GM18858 (cell line): ENCODE measurements at regions not wholly inside any gene's neighbourhood (a gene's known extent, or its start where the extent isn't known, plus 50 kb on each side); places are given as distances from the start of the nearest gene placed in this dataset.
"Not testable (repeated sequence)": the region's sequence is repeated elsewhere in the genome, so short reads cannot be mapped to it uniquely, and the experiment has no call there.

Source experiments
- ATAC-seq: cut with Tn5 transposase; IDR thresholded peaks from one replicate; pipeline ENCODE4 v1.9.1; 2021; ENCODE audit not compliant: unreplicated experiment

DNA sequence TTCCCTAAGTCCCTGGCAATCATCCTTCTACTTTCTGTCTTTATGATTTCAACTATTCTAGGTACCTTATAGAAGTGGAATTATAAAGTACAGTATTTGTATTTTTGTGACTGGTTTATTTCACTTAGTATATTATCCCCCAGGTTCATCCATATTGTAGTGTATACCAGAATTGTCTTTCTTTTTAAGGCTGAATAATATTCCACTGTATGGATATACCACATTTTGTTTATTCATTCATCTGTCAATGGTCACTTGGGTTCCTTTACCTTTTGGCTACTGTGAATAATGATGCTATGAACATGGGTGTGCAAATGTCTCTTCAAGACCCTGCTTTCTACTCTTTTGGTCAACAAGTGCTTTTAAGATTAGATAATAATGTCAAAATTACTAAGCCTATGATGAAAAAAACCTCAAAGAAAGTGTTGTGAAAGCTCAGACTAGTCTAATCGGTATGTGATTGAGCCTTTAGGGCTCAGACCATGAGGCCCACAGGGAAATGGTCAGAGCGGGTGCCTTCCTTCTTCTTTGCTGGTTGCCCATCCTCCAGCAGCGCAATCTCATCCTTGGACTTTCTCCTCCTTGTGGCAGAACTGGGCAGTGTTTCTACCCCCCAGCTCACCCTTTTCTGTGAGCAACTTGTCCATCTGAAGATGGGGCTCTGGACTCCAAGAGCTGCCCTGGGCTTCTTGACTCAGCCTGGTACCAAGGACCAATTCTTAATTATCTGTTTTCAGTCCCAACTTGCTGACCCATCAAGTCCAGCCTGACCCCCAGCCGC lies 105.4 kb downstream of the TTC8 start:
- no peak for ATAC-seq

DNA sequence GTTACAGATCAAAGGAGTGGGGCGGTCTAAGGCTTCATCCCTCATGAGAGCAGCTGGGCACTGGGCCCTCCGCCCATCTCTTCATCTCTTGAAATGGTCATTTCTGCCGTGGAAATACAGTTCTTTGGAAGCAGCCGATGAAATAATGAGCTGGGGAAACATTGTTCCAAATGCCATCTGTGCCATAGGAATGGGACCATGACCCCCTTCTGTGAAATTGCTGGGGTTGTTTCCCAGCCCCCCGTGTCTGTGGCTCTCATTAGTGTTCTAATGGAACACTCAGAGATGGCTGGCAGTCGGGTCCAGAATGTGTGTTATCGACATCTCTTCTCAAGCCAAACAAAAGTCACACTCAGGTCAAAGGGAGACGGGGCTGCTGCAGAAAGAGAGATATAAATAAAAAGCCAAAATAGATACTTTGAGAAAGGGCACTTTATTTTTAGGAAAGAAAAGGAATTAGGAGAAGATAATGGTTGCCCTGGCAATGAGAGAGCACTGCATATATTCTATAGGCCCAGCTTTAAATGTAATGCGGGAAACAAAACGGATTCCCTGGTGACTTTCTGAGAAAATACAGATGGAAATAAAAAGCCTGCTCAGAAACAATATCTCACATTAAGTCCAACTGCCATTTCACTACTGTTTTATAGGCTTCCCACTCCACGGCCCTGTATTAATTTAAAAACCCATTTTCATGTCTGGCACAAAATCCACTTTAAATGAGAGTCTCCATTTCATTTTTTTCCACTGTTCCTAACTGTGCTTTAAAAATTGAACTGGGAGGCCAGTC lies 107.1 kb downstream of the TTC8 start:
- ATAC-seq = no peak

DNA sequence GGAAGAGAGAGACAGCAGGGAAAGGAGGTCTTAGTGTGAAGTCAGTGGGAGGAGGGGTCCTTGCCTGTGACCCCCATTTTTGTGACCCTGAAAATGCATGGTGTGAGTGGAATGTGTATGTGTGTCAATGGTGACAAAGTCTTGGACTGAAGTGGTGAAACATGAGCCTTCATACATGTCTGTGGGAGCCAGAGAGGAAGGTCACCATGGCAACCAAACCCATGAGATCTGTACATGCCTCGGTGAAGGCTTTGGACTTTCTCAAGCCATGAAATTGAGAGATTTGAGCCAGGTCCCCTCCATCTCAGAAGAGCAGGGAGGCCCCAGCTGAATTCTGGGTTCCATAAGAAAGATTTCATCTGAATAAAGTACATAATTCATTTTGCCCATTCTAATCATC lies 108.7 kb downstream of the TTC8 start:
- no peak for ATAC-seq

DNA sequence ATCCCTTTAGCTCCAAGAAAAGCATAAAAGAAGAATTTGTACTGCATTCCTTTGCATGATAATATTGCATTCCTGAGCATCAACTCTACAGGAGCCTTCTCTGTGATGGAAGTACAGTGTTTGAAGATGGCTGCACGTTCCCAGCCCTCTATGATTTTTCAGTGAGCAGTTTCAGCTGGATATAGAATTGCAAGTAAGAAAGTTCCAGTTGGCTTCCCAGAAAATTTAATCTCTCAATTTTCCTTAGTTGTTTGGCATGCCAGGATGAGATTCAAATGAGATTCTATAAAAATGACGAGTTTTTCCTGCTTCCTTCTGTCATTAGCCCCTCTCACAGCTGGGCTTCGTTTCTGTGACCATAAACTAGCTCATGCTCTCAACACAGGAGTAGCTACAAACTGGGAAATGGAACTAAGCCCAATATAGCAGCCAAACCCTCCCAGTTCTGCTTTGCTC lies 109.9 kb downstream of the TTC8 start:
- no peak for ATAC-seq

DNA sequence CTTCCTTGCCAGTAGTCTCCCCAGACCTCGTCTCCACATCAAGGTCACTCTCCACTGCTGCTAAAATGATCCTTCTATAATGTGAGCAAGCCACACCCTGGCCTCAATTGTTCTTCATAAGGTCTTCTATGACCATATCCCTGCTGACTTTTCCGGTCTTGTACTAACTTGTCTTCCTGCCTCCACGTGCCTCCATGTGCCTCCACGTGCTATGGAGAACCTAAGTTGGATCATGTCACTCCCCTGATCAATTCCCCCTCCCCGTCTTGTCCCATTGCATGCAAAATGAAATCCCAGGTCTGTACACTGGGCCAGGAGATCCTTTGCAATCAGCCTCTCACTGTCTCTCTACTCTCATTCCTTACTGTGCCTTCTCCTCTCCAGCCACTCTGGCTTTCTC lies 110.6 kb downstream of the TTC8 start:
- no peak for ATAC-seq

DNA sequence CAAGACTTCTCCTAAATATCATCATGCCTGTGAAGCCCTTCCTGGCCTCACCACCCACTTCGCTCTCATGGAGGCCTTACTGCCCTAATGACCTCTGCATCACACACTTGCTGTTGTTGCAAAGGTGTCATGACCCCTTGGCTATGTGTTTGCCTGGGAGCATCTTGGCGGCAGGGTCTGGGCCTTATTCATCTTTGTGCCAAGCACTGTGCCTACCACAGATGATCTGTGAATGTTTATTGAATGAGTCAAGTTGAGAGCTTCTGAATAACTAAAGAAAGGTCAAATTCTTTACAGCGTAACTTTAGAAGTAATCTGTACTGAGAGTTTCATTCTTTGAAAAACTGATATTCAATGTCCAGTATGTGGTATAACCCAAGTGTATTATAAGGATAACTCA lies 113.3 kb downstream of the TTC8 start:
- ATAC-seq = no peak

DNA sequence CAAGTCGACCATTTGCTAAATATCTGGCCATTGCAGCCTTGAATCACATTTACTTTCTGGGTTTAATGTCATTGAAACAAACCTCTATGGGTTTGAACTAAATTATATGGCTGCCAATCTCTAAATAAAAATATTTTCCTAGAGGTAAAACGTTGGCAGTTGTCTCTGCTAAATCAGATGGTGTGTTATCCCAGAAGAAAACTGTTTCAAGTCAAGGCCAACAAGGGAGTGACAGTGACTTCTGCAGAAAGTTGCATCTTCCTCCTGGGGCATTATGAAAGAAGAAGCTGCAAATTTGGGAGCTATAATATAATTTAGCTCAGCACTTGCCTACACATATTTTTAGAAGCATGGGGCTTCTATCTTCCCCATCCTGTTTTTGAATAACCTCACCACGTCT lies 116.2 kb downstream of the TTC8 start:
- no peak for ATAC-seq

DNA sequence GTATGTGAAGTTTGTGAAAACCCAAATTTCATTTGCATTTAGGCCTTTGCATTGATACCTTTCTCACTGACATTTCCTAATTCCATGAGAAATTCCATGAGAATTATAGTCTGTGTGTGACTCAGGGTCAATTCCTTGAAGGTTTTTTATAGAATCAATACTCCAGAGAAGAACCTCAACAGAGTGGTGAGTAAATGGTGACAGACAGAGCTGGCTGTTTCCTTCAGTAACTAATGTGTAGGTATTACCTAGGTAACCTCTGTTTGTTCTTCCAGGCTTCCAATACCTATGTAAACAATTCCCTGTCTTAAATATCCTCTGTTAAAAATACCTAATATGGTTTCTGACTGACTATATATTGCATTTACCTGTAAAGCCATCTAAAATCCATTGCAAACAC lies 117.0 kb downstream of the TTC8 start:
- no peak for ATAC-seq

DNA sequence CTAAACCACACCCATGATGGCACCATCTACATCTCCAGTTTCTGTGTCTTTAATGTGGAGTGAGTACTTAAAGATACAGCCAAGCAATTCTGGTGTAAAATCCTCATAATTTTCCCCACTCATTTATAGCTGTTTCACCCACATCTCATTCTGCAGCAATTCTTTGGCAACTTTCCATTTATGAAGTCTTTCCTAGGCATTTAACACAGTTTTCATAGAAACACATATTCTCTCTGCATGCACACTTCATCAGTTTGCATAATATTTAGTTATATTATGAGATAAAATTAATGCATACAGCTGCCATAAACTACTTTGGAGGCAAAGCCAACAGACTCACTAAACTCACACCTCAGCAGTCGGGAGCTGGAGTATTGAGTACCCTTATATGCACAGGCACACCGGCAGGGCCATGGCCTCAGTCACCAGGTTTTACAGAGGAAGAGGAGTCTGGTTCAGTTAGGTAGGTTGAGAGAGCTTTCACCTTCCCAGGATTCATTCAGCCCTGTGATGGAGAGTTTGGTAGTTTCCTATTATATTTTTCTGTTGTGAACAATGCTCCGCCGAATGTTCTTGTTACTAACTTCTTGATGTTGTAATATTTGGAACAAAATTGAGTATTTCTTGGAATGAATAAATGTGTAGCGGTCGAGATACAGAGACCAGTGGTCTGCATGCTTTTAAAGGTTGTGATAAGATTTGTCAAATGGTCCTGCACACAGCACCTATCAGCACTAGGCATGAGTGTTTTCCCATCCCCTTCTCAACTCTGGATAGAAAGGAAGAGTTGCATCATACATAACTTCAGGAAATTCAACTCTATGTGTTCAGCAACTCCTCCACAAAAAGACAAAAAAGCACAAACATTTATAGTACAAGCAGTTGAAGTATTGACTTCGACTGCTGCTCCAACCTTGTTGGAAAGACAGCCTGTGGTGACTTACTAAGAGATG lies 123.5 kb downstream of the TTC8 start:
- ATAC-seq = no peak

DNA sequence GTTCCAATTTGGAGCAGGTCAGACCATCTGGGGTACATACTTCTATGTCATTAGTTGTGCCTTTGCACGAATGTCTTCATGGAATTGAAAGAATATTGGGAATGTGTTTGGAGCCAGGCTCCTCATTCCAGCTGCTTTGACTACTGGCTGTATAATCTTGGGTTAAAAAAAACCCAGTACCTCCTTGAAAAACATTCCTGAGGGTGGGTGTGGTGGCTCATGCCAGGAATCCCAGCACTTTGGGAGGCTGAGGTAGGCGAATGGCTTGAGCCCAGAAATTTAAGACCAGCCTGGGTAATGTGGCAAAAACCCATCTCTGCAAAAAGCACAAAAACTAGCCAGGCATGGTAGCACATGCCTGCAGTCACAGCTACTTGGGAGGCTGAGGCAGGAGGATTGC lies 125.6 kb downstream of the TTC8 start:
- no peak for ATAC-seq

DNA sequence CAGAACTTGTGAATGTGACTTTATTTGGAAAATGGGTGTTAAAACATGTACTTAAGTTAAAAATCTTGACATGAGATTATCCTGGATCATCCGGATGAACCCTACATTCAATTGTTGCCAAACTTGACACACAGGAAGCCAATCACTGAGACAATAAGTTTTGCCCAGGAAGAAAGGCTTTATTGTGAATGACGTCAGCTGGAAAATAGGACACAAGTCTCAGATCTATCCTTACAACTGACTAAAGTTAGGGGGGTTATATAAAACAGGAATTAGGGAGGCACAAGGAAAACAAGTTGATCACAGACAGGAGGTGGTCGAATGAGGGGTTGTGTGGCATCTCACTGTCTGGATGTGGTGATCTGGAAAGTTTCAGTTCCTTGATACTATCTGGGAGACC lies 126.9 kb downstream of the TTC8 start:
- ATAC-seq = no peak

DNA sequence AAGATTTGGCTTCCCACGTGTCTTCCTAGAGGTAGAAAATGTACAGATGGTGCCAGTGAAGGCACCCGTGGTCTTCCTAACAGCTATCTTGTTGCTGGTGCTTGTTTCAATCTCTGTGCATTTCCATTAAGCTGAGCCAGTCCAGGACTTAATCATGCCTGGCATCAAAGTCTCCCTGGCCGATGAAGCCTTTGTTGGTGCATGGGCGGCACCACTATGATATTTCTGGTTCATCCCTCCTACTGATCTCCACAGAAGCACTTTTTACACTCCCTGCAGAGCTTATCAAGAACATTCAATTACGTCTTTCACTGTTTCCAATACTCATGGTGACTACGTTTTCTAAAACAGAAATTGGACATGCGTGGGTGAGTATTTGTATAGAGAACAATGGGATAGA lies 128.4 kb downstream of the TTC8 start:
- ATAC-seq = no peak

DNA sequence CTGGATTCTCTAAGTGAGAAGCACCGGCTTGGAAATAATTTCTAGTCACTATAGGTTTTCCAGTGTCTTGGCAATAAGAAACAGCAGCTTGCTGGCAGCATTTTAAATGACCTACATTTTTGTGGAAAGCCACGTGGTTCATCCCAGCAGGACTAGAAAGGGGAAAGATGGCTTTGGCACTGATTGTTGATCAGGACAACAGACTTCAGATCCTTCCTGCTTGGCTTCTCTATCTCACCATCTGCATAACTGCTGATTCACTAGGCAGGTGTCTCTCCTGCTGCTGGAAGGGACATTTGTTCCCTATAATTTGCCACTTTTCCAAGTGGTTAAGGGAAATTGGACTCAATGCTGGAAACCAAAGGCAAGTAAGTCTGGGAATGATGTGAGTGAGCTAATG lies 131.0 kb downstream of the TTC8 start:
- ATAC-seq = no peak

DNA sequence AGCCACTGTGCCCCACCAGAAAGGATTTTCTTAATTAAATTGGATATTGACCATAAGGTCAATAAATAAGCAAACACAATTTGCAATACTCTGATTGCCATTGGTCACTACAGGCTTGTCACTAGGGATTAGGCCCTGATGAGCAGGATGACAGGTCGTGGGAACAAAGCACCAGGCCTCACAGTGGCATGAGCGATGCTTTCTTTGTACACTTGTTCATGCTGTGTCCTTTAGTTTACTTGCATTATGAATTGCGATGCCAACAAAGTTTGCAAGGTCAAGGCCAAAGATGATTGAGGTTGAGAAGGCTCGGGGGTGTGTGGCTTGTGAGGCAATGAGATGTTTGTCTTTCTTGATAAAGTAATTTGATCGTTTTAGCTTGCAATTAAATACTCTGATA lies 136.0 kb downstream of the TTC8 start:
- ATAC-seq = no peak

DNA sequence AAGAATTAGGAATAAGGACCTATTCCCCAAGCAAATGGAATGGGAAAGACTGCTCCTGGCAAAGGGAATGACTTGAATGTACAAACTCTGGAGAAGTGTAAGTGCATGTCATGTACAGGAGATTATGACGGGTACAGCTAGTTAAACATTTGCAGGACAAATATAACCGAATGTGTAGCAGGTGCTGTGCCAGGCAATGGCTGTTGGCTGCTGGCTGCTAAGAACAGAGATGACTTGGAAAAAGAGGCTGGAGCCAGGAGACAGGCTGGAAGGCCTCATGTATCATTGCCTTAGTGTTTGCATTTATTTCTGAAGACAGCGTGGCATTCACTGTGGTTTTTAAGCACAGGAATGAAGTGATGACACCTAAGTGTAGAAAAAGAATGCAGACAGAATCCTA lies 136.8 kb downstream of the TTC8 start:
- ATAC-seq = no peak

DNA sequence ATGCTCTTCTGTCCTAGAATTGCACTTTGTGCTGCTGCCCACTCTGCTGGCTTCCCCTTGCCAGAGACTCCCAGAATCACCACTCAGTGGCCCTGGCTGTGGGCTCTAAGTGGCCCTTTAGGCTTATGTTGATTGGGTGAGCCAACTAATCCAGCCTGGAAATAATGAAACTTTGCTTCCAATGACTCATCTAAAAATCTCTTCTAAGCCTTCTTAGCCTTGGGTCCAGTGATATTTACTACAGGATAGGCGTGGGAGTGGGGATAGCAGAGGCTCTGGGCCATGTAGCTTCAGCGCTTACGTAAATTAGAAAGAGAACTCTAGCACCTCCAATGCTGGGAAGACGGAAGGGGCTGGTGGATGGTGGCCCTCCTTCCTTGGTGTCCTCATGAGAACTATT lies 137.9 kb downstream of the TTC8 start:
- ATAC-seq = no peak

DNA sequence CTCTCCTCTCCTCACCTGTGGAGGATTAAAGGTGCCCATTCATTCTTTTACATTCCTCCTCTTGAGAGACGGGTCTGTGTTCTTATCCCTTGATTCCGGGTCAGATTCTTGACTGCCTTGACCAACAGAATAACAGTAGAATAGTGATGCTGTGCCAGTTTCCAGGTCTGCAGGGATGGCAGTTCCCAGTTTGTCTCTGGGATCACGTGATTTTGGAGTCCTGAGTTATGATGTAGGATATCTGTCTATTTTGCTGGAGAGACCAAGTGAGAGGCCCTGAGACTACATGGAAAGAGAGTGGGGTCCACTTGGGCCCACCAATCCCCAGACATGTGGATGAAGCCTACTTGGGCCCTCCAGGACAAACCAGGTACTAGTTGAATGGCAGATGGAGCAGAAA lies 142.8 kb downstream of the TTC8 start:
- no peak for ATAC-seq

DNA sequence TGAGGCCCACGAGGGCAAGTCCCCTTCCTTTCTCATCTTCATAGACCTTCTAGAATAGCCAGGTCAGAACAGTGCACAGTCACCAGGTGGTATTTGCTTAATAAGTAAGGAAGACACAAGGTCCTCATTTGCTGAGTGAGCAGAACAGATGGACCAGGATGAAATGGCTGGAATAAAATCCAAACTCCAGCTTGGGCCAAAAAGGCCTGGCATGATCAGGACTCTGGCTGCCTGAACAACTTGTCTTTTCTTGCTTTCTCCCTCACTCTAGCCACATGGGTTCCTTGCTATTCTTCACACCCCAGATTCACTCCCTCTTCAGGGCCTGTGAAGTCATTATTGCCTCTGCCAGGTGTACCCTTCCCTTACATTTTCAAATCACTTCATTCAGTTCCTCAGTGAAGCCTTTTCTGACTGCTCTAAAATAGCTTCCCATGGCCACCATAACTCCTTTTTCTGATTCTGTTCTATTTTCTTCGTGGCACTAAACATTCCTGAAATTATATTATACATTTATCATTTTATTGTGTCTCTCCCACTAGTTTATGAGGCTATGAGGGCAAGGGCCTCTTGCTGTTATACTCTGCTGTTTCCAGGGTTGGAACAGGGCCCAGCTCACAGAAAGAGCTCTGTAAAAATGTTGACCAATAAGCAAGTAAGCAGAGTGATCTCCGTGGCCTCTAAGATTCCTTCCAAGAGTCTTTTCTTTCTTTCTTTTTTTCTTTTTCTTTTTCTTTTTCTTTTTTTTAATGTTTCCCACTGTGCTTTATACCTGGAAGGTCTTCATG lies 150.8 kb downstream of the TTC8 start:
- no peak for ATAC-seq

DNA sequence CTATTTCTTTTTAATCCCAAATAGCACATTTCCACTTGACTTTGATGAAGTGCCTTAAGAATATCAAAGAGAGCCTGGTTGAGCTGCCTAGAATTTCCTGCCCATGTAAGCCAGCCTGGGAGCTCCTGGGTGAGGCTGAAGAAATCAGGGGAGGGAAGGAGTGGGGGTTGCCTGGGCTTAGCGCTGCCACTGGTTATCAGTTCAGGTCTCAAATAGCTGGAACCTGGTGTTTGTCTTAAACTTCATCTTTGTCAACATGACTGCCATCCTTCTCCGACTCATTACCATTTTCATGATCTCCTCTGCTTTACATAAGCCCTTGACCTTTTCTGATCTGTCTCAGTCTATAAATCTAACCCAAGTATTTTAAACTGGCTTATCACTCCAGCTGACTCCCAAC lies 151.5 kb downstream of the TTC8 start:
- no peak for ATAC-seq

DNA sequence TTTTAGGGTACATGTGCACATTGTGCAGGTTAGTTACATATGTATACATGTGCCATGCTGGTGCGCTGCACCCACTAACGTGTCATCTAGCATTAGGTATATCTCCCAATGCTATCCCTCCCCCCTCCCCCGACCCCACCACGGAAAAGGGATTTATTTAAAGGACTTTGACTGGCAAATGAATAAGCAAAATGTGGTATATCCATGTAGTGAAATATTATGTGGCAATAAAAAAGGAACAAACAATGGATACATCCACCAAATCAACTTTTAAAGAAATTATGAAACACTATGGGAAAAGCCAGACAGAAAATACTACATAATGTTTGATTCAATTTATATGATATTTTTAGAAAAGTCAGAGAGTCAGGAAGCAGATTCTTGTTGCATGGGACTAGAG lies 156.5 kb downstream of the TTC8 start:
- ATAC-seq = not testable (repeated sequence)

DNA sequence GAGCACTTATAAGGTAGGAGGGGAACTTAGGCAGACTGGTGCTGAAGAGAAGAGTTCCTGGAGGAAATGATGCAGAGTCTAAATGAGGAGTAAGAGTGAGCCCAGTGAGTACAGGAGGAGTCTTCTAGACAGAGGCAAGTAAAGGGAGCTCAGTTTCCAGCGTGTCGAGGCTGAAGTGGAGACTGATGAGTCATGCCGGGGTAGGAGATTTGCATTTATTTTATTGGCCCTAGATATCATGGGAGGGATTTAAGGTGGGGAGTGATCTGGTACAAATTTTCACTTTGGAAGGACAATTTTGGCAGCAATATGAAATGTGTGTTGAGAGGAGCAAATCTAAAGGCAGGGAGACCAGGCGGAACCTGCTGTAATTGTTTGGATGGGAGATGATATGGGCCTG lies 157.5 kb downstream of the TTC8 start:
- no peak for ATAC-seq
